Esophagus squamous epithelium (tissue), 4 donors: ENCODE measurements at regions not wholly inside any gene's neighbourhood (a gene's known extent, or its start where the extent isn't known, plus 50 kb on each side); places are given as distances from the start of the nearest gene placed in this dataset.

Experiments
- POLR2A ChIP-seq, 4 donors: fragments of 450-650 bp; IDR thresholded peaks; one replicate each; pipeline ENCODE4 v1.6.1; 2017; ENCODE audit warnings: antibody characterized with exemption in 4 of 4, mild to moderate bottlenecking in 4 of 4, moderate library complexity in 3 of 4
- TF ChIP-seq, protein P1 (sequence below), 6 experiments: fragments of 450-650 bp in 4 of 6; fragments of 200-600 bp in 2 of 6; sonication (generic) in 2 of 6; IDR thresholded peaks; one replicate each; pipeline ENCODE4 v1.5.1; 2016 to 2019; ENCODE audit warnings: antibody characterized with exemption in 6 of 6, mild to moderate bottlenecking in 4 of 6, moderate library complexity in 4 of 6

DNA sequence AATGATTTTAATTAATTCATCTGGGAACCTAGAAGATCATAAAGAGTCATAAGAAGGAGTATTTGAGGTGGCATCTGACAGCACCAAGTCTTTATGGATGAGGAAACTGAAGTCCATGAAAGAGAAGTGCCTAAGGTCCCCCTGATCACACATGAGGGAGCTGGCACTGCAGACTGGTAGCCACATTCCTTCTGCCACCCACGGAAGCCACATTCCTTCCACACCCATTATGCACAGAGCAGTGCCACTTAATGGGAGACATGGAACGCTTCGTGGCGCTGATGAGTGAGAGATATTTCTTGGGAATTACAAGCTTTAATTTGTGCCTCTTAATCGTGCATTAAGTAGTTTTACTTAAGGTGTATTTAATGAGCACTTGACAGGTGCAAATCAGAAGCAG is 139.3 kb upstream of the NTF3 start:
- TF ChIP-seq POLR2A (IDR thresholded peaks at IDR 0.05) = no peak
- TF ChIP-seq, protein P1, sequence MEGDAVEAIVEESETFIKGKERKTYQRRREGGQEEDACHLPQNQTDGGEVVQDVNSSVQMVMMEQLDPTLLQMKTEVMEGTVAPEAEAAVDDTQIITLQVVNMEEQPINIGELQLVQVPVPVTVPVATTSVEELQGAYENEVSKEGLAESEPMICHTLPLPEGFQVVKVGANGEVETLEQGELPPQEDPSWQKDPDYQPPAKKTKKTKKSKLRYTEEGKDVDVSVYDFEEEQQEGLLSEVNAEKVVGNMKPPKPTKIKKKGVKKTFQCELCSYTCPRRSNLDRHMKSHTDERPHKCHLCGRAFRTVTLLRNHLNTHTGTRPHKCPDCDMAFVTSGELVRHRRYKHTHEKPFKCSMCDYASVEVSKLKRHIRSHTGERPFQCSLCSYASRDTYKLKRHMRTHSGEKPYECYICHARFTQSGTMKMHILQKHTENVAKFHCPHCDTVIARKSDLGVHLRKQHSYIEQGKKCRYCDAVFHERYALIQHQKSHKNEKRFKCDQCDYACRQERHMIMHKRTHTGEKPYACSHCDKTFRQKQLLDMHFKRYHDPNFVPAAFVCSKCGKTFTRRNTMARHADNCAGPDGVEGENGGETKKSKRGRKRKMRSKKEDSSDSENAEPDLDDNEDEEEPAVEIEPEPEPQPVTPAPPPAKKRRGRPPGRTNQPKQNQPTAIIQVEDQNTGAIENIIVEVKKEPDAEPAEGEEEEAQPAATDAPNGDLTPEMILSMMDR (IDR thresholded peaks at IDR 0.05) = no peak
